Tibial nerve (tissue), 4 donors: ENCODE measurements at regions not wholly inside any gene's neighbourhood (a gene's known extent, or its start where the extent isn't known, plus 50 kb on each side); places are given as distances from the start of the nearest gene placed in this dataset.

Source experiments
- DNase-seq, 2 donors: peaks; one replicate each; pipeline ENCODE4 v3.0.0-alpha.2; 2019; ENCODE audit warnings: low spot score in 2 of 2
- H3K27ac ChIP-seq, 4 donors: fragments of 200-600 bp; sonication (generic) in 3 of 4; one replicate each; pipeline ENCODE4 v1.5.1; 2017 to 2019; ENCODE audit warnings: mild to moderate bottlenecking in 1 of 4
- H3K27me3 ChIP-seq, 2 donors: fragments of 200-600 bp; sonication (generic) in 1 of 2; one replicate each; pipeline versions ENCODE4 v1.5.1 to v1.6.0; 2017 to 2019
- H3K36me3 ChIP-seq, 3 donors: fragments of 200-600 bp; sonication (generic); one replicate each; pipeline ENCODE4 v1.5.1; 2018 to 2019
- H3K4me1 ChIP-seq, 4 donors: fragments of 200-600 bp; sonication (generic) in 3 of 4; one replicate each; pipeline ENCODE4 v1.5.1; 2017 to 2019
- H3K4me3 ChIP-seq, 4 donors: fragments of 200-600 bp; sonication (generic) in 3 of 4; one replicate each; pipeline ENCODE4 v1.5.1; 2017 to 2019; ENCODE audit warnings: mild to moderate bottlenecking in 1 of 4, moderate library complexity in 1 of 4
- H3K9me3 ChIP-seq, 4 donors: fragments of 200-600 bp; sonication (generic) in 3 of 4; one replicate each; pipeline ENCODE4 v1.5.1; 2017 to 2019
- CTCF ChIP-seq, 5 experiments: fragments of 200-600 bp in 3 of 5; fragments of 450-650 bp in 2 of 5; sonication (generic) in 3 of 5; IDR thresholded peaks; one replicate each; pipeline ENCODE4 v1.5.1; 2016 to 2019; ENCODE audit warnings: antibody characterized with exemption in 5 of 5, mild to moderate bottlenecking in 3 of 5, moderate library complexity in 2 of 5
- EP300 ChIP-seq, 2 donors: sonication (generic); formaldehyde crosslinking; IDR thresholded peaks; one replicate each; pipeline ENCODE4 v1.6.1; 2017; ENCODE audit warnings: antibody characterized with exemption in 2 of 2, mild to moderate bottlenecking in 1 of 2
- POLR2A ChIP-seq, 2 donors: fragments of 450-650 bp; IDR thresholded peaks; one replicate each; pipeline ENCODE4 v1.6.1; 2017; ENCODE audit warnings: antibody characterized with exemption in 2 of 2, mild to moderate bottlenecking in 2 of 2, moderate library complexity in 2 of 2
- WGBS, 2 donors: methylation state at CpG; one replicate each; pipeline ENCODE4 v1.1.5; 2018; 5-methylcytosine and 5-hydroxymethylcytosine counted together

GRCh38 chr18:59057969-59058368 lies 81.7 kb upstream of the SEC11C start:
- DNase-seq: no peak
- no peaks in the 10 kb centered on the region for H3K36me3 ChIP-seq
- H3K4me3 ChIP-seq: no peak overlapping the region

GRCh38 chr18:59059140-59059539 lies 80.5 kb upstream of the SEC11C start:
- no peak for TF ChIP-seq EP300 (IDR thresholded peaks at IDR 0.05)
- TF ChIP-seq CTCF (IDR thresholded peaks at IDR 0.05): no peak
- TF ChIP-seq POLR2A (IDR thresholded peaks at IDR 0.05): no peak
- H3K9me3 ChIP-seq: no peaks in the 10 kb centered on the region
- no peak overlapping the region for H3K4me3 ChIP-seq
- H3K27me3 ChIP-seq: no peaks in the 10 kb centered on the region
- whole genome bisulfite sequencing, 2 donors: 94 to 95% methylated on average over 4 of the region's 4 CpGs
- H3K36me3 ChIP-seq: no peaks in the 10 kb centered on the region
- DNase-seq: no peak
- no peak overlapping the region for H3K27ac ChIP-seq
- H3K4me1 ChIP-seq: peaks cover 0 to 18% (median 6%) of the 10 kb centered on the region in 4 donors

More at GRCh38 chr18:59057969-59058368, 81.7 kb upstream of the SEC11C start:
- no peak overlapping the region for H3K27ac ChIP-seq
- H3K4me1 ChIP-seq: peaks cover 0 to 25% (median 6%) of the 10 kb centered on the region in 4 donors
- 23 to 33% methylated on average over 4 of the region's 4 CpGs for WGBS, 2 donors
- TF ChIP-seq CTCF (IDR thresholded peaks at IDR 0.05) (no peak), POLR2A (IDR thresholded peaks at IDR 0.05) (no peak), EP300 (IDR thresholded peaks at IDR 0.05) (no peak)
- no peaks in the 10 kb centered on the region for H3K27me3 ChIP-seq
- no peaks in the 10 kb centered on the region for H3K9me3 ChIP-seq

- Histone ChIP-seq H3K9me3 (no peaks in the 10 kb centered on the region), H3K27me3 (no peaks in the 10 kb centered on the region), H3K27ac (no peak overlapping the region), H3K4me1 (peaks cover 0 to 18% (median 6%) of the 10 kb centered on the region in 4 donors), H3K4me3 (no peak overlapping the region), H3K36me3 (no peaks in the 10 kb centered on the region)
- DNase-seq: no peak
- 58 to 66% methylated on average over 3 of the region's 3 CpGs for WGBS, 2 donors
- TF ChIP-seq CTCF (IDR thresholded peaks at IDR 0.05) (no peak), EP300 (IDR thresholded peaks at IDR 0.05) (no peak), POLR2A (IDR thresholded peaks at IDR 0.05) (no peak)
Observed at GRCh38 chr18:59060551-59060950, 79.1 kb upstream of the SEC11C start.

- TF ChIP-seq POLR2A (IDR thresholded peaks at IDR 0.05): no peak
- TF ChIP-seq EP300 (IDR thresholded peaks at IDR 0.05): no peak
- no peak for TF ChIP-seq CTCF (IDR thresholded peaks at IDR 0.05)
Observed at GRCh38 chr18:59061914-59062642, 77.6 kb upstream of the SEC11C start.

GRCh38 chr18:59062643-59063006 lies 77.1 kb upstream of the SEC11C start:
- Histone ChIP-seq H3K36me3 (no peaks in the 10 kb centered on the region), H3K9me3 (no peaks in the 10 kb centered on the region), H3K27ac (no peak overlapping the region), H3K27me3 (no peaks in the 10 kb centered on the region), H3K4me3 (no peak overlapping the region), H3K4me1 (peaks cover 0 to 8% (median 2%) of the 10 kb centered on the region in 4 donors)
- no peak for DNase-seq
- no peak for TF ChIP-seq EP300 (IDR thresholded peaks at IDR 0.05)
- TF ChIP-seq CTCF (IDR thresholded peaks at IDR 0.05): no peak
- TF ChIP-seq POLR2A (IDR thresholded peaks at IDR 0.05): no peak
- 93 to 94% methylated on average over 13 of the region's 13 CpGs for WGBS, 2 donors

More at GRCh38 chr18:59061914-59062642, 77.6 kb upstream of the SEC11C start:
- Histone ChIP-seq H3K27me3 (no peaks in the 10 kb centered on the region), H3K4me1 (peaks cover 0 to 13% (median 4%) of the 10 kb centered on the region in 4 donors), H3K27ac (no peak overlapping the region), H3K36me3 (no peaks in the 10 kb centered on the region), H3K9me3 (no peaks in the 10 kb centered on the region), H3K4me3 (no peak overlapping the region)
- DNase-seq: no peak
- WGBS, 2 donors: 92 to 93% methylated on average over 14 of the region's 14 CpGs
